Heart right ventricle (tissue), 16 donors: ENCODE measurements at regions not wholly inside any gene's neighbourhood (a gene's known extent, or its start where the extent isn't known, plus 50 kb on each side); places are given as distances from the start of the nearest gene placed in this dataset.

Source experiments
- ATAC-seq, 8 donors: fragments of 200-7000 bp; cut with Tn5 transposase; one replicate each; pipeline ENCODE4 v1.9.1; 2020; ENCODE audit warnings: mild to moderate bottlenecking in 8 of 8, moderate library complexity in 8 of 8, moderate number of reproducible peaks in 1 of 8
- DNase-seq, 2 donors: peaks; one replicate each; pipeline ENCODE4 v3.0.0-alpha.2; 2020
- H3K27ac ChIP-seq, 10 donors: fragments of 200-600 bp; sonication (generic) in 2 of 10; one replicate each; pipeline versions ENCODE4 v1.5.0 to v1.8.0; 2020 to 2022; ENCODE audit warnings: mild to moderate bottlenecking in 3 of 10
- H3K27me3 ChIP-seq, 7 donors: fragments of 200-600 bp; one replicate each; pipeline ENCODE4 v1.8.0; 2021 to 2022; ENCODE audit warnings: mild to moderate bottlenecking in 2 of 7
- H3K36me3 ChIP-seq, 9 donors: fragments of 200-600 bp; sonication (generic) in 1 of 9; one replicate each; pipeline versions ENCODE4 v1.5.0 to v1.8.0; 2020 to 2022; ENCODE audit warnings: mild to moderate bottlenecking in 2 of 9
- H3K4me1 ChIP-seq, 9 donors: fragments of 200-600 bp; sonication (generic) in 1 of 9; one replicate each; pipeline versions ENCODE4 v1.5.0 to v1.8.0; 2020 to 2022; ENCODE audit warnings: mild to moderate bottlenecking in 4 of 9
- H3K4me3 ChIP-seq, 10 donors: fragments of 200-600 bp; sonication (generic) in 2 of 10; one replicate each; pipeline versions ENCODE4 v1.5.0 to v1.8.0; 2020 to 2022; ENCODE audit warnings: mild to moderate bottlenecking in 7 of 10, moderate library complexity in 2 of 10
- H3K9me3 ChIP-seq, 11 donors: fragments of 200-600 bp in 10 of 11; sonication (generic) in 2 of 11; one replicate each; pipeline versions ENCODE4 v1.5.0 to v1.8.0; 2013 to 2022; ENCODE audit warnings: mild to moderate bottlenecking in 2 of 11, control low read depth in 1 of 11, moderate library complexity in 1 of 11
- CTCF ChIP-seq, 9 donors: fragments of 200-600 bp; sonication (generic) in 2 of 9; IDR thresholded peaks; one replicate each; pipeline versions ENCODE4 v1.5.0 to v1.8.0; 2021 to 2022; ENCODE audit warnings: antibody characterized with exemption in 9 of 9, mild to moderate bottlenecking in 5 of 9, moderate library complexity in 1 of 9
- WGBS, 2 donors: extraction: QIAGEN DNeasy Blood & Tissue Kit; methylation state at CpG; one replicate each; pipeline ENCODE4 v1.1.7; 2013; ENCODE audit warnings: inconsistent platforms in 1 of 2; 5-methylcytosine and 5-hydroxymethylcytosine counted together
- intact Hi-C, 10 donors: fragments of 100-400 bp; cut with DNase I; formaldehyde crosslinking; loops; one replicate each; pipeline versions ENCODE4 v1.11.1 to v1.14.2; 2022
- donor health status: Arrhythmogenic right ventricular cardiomyopathy.
- donor health status: ischemic (EF 13 %, LVEDD 7.1; RV severe dilation, severe dysfunction).
- donor health status: healthy with polysubstance abuse.
- donor health status: DM: no; HTN: yes; CAD: no.
- donor health status: DM: no; HTN: no; CAD: no.
- donor health status: ischemic (EF 25% LVEDD 6.9; RV normal size, moderate dysfunction).
- donor health status: ischemic (EF 25% LVEDD 5.7; RV mildly dilated, moderate dysfunction).
- donor health status: healthy.
- donor health status: DM: yes; HTN: yes; CAD: no.
- donor health status: Ischemic cardiomyopathy.
- donor health status: ischemic (EF 35%, LVEDD 5.7; RV mildly dilated, moderate dysfunction).
- donor health status: nonischemic (EF 11% LVEDD 7.7; RV severe dilation, severe dysfunction).
- donor health status: DM: yes; HTN: yes; CAD: no.
- donor health status: PGD.
- donor health status: ischemic (EF 29% LVEDD 5.4; RV normal size, mild dysfunction).
- donor health status: nonischemic (EF 23%, LVEDD 6.1; RV moderate dilation, normal function).

- H3K36me3 ChIP-seq, result no peaks in the 10 kb centered on the region
- DNase-seq (no peak), ATAC-seq (no peak)
- peaks cover 0 to 23% (median 1%) of the 10 kb centered on the region in 11 donors for H3K9me3 ChIP-seq
- intact Hi-C loops, result no loop called here
- H3K27ac ChIP-seq, result no peak overlapping the region
- WGBS, 2 donors, result 86 to 87% methylated on average over 25 of the region's 25 CpGs
- H3K4me3 ChIP-seq, result no peak overlapping the region
- H3K4me1 ChIP-seq, result no peaks in the 10 kb centered on the region
- no peak for TF ChIP-seq CTCF (IDR thresholded peaks at IDR 0.05)
- H3K27me3 ChIP-seq, result peaks cover 0 to 15% (median 0%) of the 10 kb centered on the region in 7 donors
These were observed 149.9 kb downstream of the SYF2 start for GRCh38 chr1:25082216-25082899.

DNA sequence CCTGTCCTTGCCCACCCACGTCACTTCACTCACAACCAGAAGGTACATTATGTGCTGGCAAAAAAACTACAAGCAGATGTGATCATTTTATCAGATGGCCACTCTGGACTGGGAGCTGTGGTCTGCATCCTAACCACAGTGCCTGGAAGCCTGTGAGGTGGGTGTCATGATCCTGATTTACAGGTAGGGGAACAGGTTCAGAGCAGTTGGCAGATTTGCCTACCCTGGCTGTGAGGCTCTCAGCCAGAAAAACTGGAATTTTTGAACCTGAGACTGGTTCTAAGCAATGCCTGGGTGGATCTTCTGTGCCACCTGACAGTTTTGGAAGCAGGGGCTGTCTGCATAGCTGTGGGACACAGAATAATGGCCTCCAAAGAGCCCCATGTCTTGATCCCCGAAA, 150.8 kb downstream of the SYF2 start:
- H3K27ac ChIP-seq, result no peak overlapping the region
- ATAC-seq (no peak), DNase-seq (no peak)
- peaks cover 0 to 32% (median 5%) of the 10 kb centered on the region in 11 donors for H3K9me3 ChIP-seq
- H3K36me3 ChIP-seq, result no peaks in the 10 kb centered on the region
- no peaks in the 10 kb centered on the region for H3K4me1 ChIP-seq
- H3K4me3 ChIP-seq, result no peak overlapping the region
- peaks cover 0 to 15% (median 0%) of the 10 kb centered on the region in 7 donors for H3K27me3 ChIP-seq
- TF ChIP-seq CTCF (IDR thresholded peaks at IDR 0.05), result no peak
- intact Hi-C loops, result no loop called here
- WGBS, 2 donors, result 85 to 87% methylated on average over 2 of the region's 2 CpGs

- Histone ChIP-seq H3K4me3 (no peak overlapping the region), H3K36me3 (no peaks in the 10 kb centered on the region), H3K4me1 (no peaks in the 10 kb centered on the region), H3K9me3 (peaks cover 0 to 37% (median 5%) of the 10 kb centered on the region in 11 donors), H3K27me3 (peaks cover 0 to 13% (median 0%) of the 10 kb centered on the region in 7 donors), H3K27ac (no peak overlapping the region)
- intact Hi-C loops, result no loop called here
- WGBS, 2 donors, result 66 to 72% methylated on average over 8 of the region's 8 CpGs
- ATAC-seq, result no peak
- TF ChIP-seq CTCF (IDR thresholded peaks at IDR 0.05), result no peak
- no peak for DNase-seq
These were observed 150.5 kb upstream of the RUNX3 start for GRCh38 chr1:25080294-25081209.

DNA sequence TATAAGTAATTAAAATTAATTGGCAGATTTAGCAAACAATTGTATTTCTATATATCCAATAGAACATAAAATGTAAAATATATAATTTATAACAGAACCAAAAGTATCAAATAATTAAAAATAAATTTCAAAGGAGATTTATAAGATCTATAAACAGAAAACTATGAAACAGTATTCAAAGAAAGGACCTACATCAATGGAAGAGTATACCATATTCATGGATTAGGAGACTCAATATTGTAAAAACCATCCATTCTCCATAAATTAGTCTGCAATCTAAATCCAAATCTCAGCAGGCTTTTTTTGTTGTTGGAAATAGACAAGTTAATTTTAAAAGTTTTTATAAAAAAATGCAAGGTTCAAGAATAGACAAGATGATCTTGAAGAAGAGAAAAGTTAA, 149.0 kb upstream of the RUNX3 start:
- peaks cover 0 to 7% (median 0%) of the 10 kb centered on the region in 7 donors for H3K27me3 ChIP-seq
- DNase-seq (no peak), ATAC-seq (no peak)
- H3K9me3 ChIP-seq, result peaks cover 0 to 37% (median 5%) of the 10 kb centered on the region in 11 donors
- H3K4me3 ChIP-seq, result no peak overlapping the region
- no peak overlapping the region for H3K27ac ChIP-seq
- H3K4me1 ChIP-seq, result no peaks in the 10 kb centered on the region
- intact Hi-C loops, result no loop called here
- no peaks in the 10 kb centered on the region for H3K36me3 ChIP-seq
- TF ChIP-seq CTCF (IDR thresholded peaks at IDR 0.05), result no peak
